GM20000 (cell line): ENCODE measurements at regions not wholly inside any gene's neighbourhood (a gene's known extent, or its start where the extent isn't known, plus 50 kb on each side); places are given as distances from the start of the nearest gene placed in this dataset.

Experiments
- DNase-seq: peaks from one replicate; pipeline ENCODE4 v3.0.0; 2012; ENCODE audit warnings: low spot score
- TF ChIP-seq, protein P1 (sequence below): IDR thresholded peaks from 2 replicates; pipeline ENCODE4 v1.5.1; 2012; ENCODE audit warnings: mild to moderate bottlenecking, control low read depth; ENCODE audit errors: extremely low read depth, missing control alignments

GRCh38 chr7:34493752-34494151 is 164.3 kb upstream of the NPSR1 start:
- DNase-seq: no peak
- TF ChIP-seq, protein P1, sequence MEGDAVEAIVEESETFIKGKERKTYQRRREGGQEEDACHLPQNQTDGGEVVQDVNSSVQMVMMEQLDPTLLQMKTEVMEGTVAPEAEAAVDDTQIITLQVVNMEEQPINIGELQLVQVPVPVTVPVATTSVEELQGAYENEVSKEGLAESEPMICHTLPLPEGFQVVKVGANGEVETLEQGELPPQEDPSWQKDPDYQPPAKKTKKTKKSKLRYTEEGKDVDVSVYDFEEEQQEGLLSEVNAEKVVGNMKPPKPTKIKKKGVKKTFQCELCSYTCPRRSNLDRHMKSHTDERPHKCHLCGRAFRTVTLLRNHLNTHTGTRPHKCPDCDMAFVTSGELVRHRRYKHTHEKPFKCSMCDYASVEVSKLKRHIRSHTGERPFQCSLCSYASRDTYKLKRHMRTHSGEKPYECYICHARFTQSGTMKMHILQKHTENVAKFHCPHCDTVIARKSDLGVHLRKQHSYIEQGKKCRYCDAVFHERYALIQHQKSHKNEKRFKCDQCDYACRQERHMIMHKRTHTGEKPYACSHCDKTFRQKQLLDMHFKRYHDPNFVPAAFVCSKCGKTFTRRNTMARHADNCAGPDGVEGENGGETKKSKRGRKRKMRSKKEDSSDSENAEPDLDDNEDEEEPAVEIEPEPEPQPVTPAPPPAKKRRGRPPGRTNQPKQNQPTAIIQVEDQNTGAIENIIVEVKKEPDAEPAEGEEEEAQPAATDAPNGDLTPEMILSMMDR: no peak

GRCh38 chr7:34497153-34497777 is 160.8 kb upstream of the NPSR1 start:
- TF ChIP-seq, protein P1: no peak
- DNase-seq: no peak

GRCh38 chr7:34501156-34501555 is 156.9 kb upstream of the NPSR1 start:
- no peak for DNase-seq
- TF ChIP-seq, protein P1: no peak

- TF ChIP-seq, protein P1: no peak
- no peak for DNase-seq
These were observed 150.8 kb upstream of the NPSR1 start for GRCh38 chr7:34507191-34507590.

DNA sequence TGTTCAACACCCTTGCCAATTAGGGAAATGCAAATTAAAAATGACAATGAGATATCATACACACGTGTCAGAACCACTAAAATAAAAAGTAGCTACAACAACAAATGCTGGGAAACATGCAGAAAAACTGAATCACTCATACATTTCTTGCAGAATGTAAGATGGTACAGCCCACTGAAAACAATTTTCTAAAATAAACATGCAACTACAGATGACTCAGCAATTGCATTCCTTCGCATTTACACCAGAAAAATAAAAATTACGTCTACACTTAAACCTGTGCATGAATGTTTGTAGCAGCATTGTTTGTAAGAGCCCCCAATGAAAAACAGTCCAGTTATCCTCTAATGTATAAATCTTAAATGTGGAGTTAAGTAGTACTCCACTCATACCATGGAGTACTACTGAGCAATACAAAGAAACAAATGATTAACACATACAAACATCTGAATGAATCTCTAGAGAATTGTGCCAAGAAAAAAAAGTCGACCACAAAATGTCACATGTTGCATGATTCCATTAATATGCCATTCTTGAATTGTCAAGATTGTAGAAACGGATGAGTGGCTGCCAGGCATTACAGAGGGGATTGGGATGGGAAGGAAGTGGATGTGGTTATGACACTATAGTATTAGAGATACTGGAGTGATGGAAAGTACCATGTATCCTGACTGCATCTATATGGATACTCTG is 134.6 kb upstream of the NPSR1 start:
- TF ChIP-seq, protein P1: no peak
- no peak for DNase-seq

- no peak for DNase-seq
- TF ChIP-seq, protein P1: no peak
These were observed 127.8 kb upstream of the NPSR1 start for GRCh38 chr7:34530259-34530658.

DNA sequence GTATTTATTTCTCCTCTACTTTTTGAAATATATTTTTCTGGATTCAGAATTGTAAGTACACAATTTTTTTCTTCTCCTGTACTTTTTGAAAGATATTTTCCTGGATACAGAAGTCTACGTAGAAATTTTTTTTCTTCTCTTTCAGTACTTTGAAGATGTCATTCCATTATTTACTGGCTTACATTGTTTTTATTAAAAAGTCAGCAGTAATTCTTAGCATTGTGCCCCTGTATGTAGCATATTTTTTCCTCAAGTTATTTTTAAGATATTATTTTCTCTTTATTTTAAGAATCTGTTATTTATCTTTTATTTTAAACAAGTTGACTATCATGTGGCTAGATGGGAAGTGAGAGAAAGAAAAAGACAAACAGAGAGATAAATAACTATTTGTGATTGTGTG is 119.0 kb upstream of the NPSR1 start:
- TF ChIP-seq, protein P1: no peak
- DNase-seq: no peak
